IMR-90 (cell line): ENCODE measurements at regions not wholly inside any gene's neighbourhood (a gene's known extent, or its start where the extent isn't known, plus 50 kb on each side); places are given as distances from the start of the nearest gene placed in this dataset.

Experiments
- ATAC-seq: fragments of 200-7000 bp; cut with Tn5 transposase; 2 replicates; pipeline ENCODE4 v1.9.1; 2020; ENCODE audit warnings: low read depth, mild to moderate bottlenecking, moderate library complexity
- BruUV-seq: library from RNA; stranded (reverse); fragments of 400-500 nt; replicated peaks from 2 replicates; lab custom pipeline; 2021; lab: Mats Ljungman, UMichigan
- CTCF ChIA-PET: fragments of 300-600 bp; formaldehyde crosslinking; extraction: SDS; loops from one replicate; lab custom pipeline; 2021; ENCODE audit warnings: antibody characterized with exemption; lab: Yijun Ruan, JAX
- POLR2A ChIA-PET: fragments of 300-600 bp; sonication (Branson Sonifier 250); formaldehyde crosslinking; loops from one replicate; lab custom pipeline; 2022; ENCODE audit warnings: antibody characterized with exemption; ENCODE audit not compliant: unreplicated experiment; lab: Charles Lee
- DNase-seq: peaks from one replicate; pipeline ENCODE4 v3.0.0; 2013
- H2AFZ ChIP-seq: replicated peaks from 2 replicates; pipeline ENCODE3; 2013; ENCODE audit warnings: low read length, mild to moderate bottlenecking; ENCODE audit not compliant: poor library complexity
- H2AK5ac ChIP-seq: 2 replicates; pipeline ENCODE4 v1.6.1; 2013; ENCODE audit warnings: low read depth, low read length, inconsistent platforms
- H2AK9ac ChIP-seq: replicated peaks from 2 replicates; pipeline ENCODE3; 2013; ENCODE audit warnings: mild to moderate bottlenecking, low read depth, low read length, moderate library complexity; ENCODE audit not compliant: poor library complexity
- H2BK120ac ChIP-seq: 2 replicates; pipeline ENCODE4 v1.6.1; 2013; ENCODE audit warnings: low read depth, low read length, inconsistent platforms
- H2BK15ac ChIP-seq: 3 replicates; pipeline ENCODE4 v1.6.1; 2013; ENCODE audit warnings: low read depth, low read length, inconsistent platforms
- H2BK20ac ChIP-seq: 2 replicates; pipeline ENCODE4 v1.6.1; 2013; ENCODE audit warnings: low read depth, mild to moderate bottlenecking, inconsistent platforms, low read length, moderate library complexity
- H2BK5ac ChIP-seq: 2 replicates; pipeline ENCODE4 v1.6.1; 2013; ENCODE audit warnings: mild to moderate bottlenecking, low read depth, low read length, inconsistent platforms; ENCODE audit not compliant: poor library complexity, severe bottlenecking
- H3K14ac ChIP-seq: replicated peaks from 2 replicates; pipeline ENCODE4 v1.6.1; 2013; ENCODE audit warnings: low read depth, low read length, inconsistent platforms
- H3K18ac ChIP-seq: 2 replicates; pipeline ENCODE4 v1.6.1; 2013; ENCODE audit warnings: low read depth, low read length, control low read depth
- H3K23ac ChIP-seq: 2 replicates; pipeline ENCODE4 v1.6.1; 2013; ENCODE audit warnings: low read depth, low read length, inconsistent platforms
- H3K27ac ChIP-seq: 2 replicates; pipeline ENCODE4 v1.5.1; 2013; ENCODE audit warnings: mild to moderate bottlenecking, control low read depth, low read length; ENCODE audit not compliant: insufficient read depth
- H3K27me3 ChIP-seq: 2 replicates; pipeline ENCODE4 v1.6.1; 2013; ENCODE audit warnings: low read length; ENCODE audit not compliant: control insufficient read depth, insufficient read depth
- H3K36me3 ChIP-seq: 2 replicates; pipeline ENCODE4 v1.6.1; 2013; ENCODE audit warnings: low read length, mixed read lengths; ENCODE audit not compliant: control insufficient read depth, insufficient read depth
- H3K4ac ChIP-seq: 2 replicates; pipeline ENCODE4 v1.6.1; 2013; ENCODE audit warnings: low read depth, low read length, inconsistent platforms
- H3K4me1 ChIP-seq: 2 replicates; pipeline ENCODE4 v1.6.1; 2013; ENCODE audit warnings: low read length, mixed read lengths; ENCODE audit not compliant: control insufficient read depth, insufficient read depth
- H3K4me2 ChIP-seq: 2 replicates; pipeline ENCODE4 v1.6.1; 2013; ENCODE audit warnings: low read depth, mild to moderate bottlenecking, control low read depth, low read length, moderate library complexity
- H3K4me3 ChIP-seq: 2 replicates; pipeline ENCODE4 v1.5.1; 2013; ENCODE audit warnings: low read depth, mild to moderate bottlenecking, control low read depth, low read length, moderate library complexity; ENCODE audit not compliant: insufficient read depth
- H3K56ac ChIP-seq: 2 replicates; pipeline ENCODE4 v1.6.1; 2013; ENCODE audit warnings: low read length, inconsistent platforms; ENCODE audit not compliant: insufficient read depth; ENCODE audit errors: extremely low read depth
- H3K79me1 ChIP-seq, 2 experiments: 2 replicates each; pipeline ENCODE4 v1.6.1; 2013; ENCODE audit warnings: low read length in 2 of 2, inconsistent platforms in 1 of 2, low read depth in 1 of 2
- H3K9ac ChIP-seq: 2 replicates; pipeline ENCODE4 v1.6.1; 2013; ENCODE audit warnings: low read depth, low read length, control low read depth
- H3K9me1 ChIP-seq: 2 replicates; pipeline ENCODE4 v1.6.1; 2013; ENCODE audit warnings: low read length, inconsistent platforms; ENCODE audit not compliant: insufficient read depth
- H3K9me3 ChIP-seq: 2 replicates; pipeline ENCODE4 v1.6.1; 2013; ENCODE audit warnings: low read length; ENCODE audit not compliant: control insufficient read depth, insufficient read depth
- H4K20me1 ChIP-seq: 2 replicates; pipeline ENCODE4 v1.6.1; 2013; ENCODE audit warnings: low read length, inconsistent platforms; ENCODE audit not compliant: insufficient read depth
- H4K5ac ChIP-seq: 2 replicates; pipeline ENCODE4 v1.6.1; 2013; ENCODE audit warnings: mild to moderate bottlenecking, low read depth, low read length, control low read depth
- H4K8ac ChIP-seq, 2 experiments: 2 replicates each; pipeline ENCODE4 v1.6.1; 2013; ENCODE audit warnings: low read depth in 2 of 2, low read length in 2 of 2, control low read depth in 1 of 2, inconsistent platforms in 1 of 2
- H4K91ac ChIP-seq: 2 replicates; pipeline ENCODE4 v1.6.1; 2013; ENCODE audit warnings: low read depth, low read length, inconsistent platforms; ENCODE audit not compliant: insufficient read depth
- MAFK ChIP-seq: IDR thresholded peaks from 2 replicates; pipeline ENCODE4 v1.6.1; 2012; ENCODE audit warnings: low read depth, low read length, improper control_type of control experiment
- SMC3 ChIP-seq: fragments of 150-350 bp; IDR thresholded peaks from 2 replicates; pipeline ENCODE4 v1.6.1; 2016; ENCODE audit warnings: low read depth, mild to moderate bottlenecking, antibody characterized with exemption, low read length, moderate library complexity
- WGBS, 2 experiments: methylation state at CpG; one replicate each; pipeline versions ENCODE4 v1.1.5 to v1.1.7; 2013; ENCODE audit warnings: missing lambda C conversion rate in 2 of 2; ENCODE audit not compliant: insufficient read length in 1 of 2; ENCODE audit errors: extremely low coverage in 2 of 2; 5-methylcytosine and 5-hydroxymethylcytosine counted together
- dilution Hi-C: fragments of 300-500 bp; cut with HindIII; formaldehyde crosslinking; loops from one replicate; pipeline ENCODE4 v1.14.3; 2018; ENCODE audit warnings: low sequenced_read_pairs; ENCODE audit not compliant: unreplicated experiment
- in situ Hi-C: fragments of 300-500 bp; cut with MboI; formaldehyde crosslinking; loops from 3 replicates; pipeline ENCODE4 v1.14.3; 2019; ENCODE audit warnings: low sequenced_read_pairs, inconsistent platforms, mixed read lengths
- intact Hi-C: fragments of 100-400 bp; cut with micrococcal nuclease; formaldehyde crosslinking; loops from 2 replicates; pipeline ENCODE4 v1.10.0; 2022

DNA sequence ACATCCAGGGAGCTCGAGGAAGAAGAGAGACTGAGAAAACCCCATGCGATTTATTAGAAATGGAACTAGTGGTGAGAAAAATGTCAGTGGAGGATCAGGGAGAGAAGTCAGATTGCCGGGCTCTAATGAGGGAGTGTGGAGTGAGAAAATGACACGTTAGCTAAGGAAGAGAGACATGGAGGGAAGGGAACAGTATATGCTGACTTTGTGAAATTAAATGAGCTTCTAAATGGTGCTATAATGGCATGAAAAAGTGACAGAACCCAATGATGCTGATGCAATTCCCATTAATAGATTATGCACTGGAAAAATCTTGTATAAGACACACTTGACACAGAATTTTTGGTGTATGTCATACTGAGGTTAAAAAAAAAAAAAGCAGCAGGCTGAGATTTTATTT, 112.6 kb downstream of the HSPH1 start:
- ChIA-PET CTCF (interaction anchor here (1.1 kb wide), 1 partner anchor 8 kb away, joined by 3 read pairs; no protein-coding TSS in a partner anchor), POLR2A (no interaction called here)
- no peak for DNase-seq
- intact Hi-C loops: loop anchor here (5.0 kb wide), 1 partner anchor 113 kb away; the partner anchor contains the start of gene HSPH1
- H3K9me1 ChIP-seq: peaks cover 14% of the 10 kb centered on the region; the same call in 1 of the 2 replicates
- no peaks in the 10 kb centered on the region for H4K20me1 ChIP-seq
- no peak overlapping the region for H3K4me3 ChIP-seq
- H3K4ac ChIP-seq: peak overlapping the region; percentile 13; the same call in 1 of the 2 replicates
- dilution Hi-C loops: no loop called here
- no peak overlapping the region for H3K56ac ChIP-seq
- no peak overlapping the region for H3K14ac ChIP-seq
- no peak overlapping the region for H4K5ac ChIP-seq
- H3K27ac ChIP-seq: no peak overlapping the region
- H2BK15ac ChIP-seq: no peak overlapping the region
- in situ Hi-C loops: loop anchor here (10.0 to 25.0 kb wide), 3 partner anchors 412 to 912 kb away; partner anchors contain the start of gene HMGB1
- H3K9me3 ChIP-seq: no peaks in the 10 kb centered on the region
- H3K4me1 ChIP-seq: peaks cover 20% of the 10 kb centered on the region
- H2BK5ac ChIP-seq: no peak overlapping the region
- no peak overlapping the region for H2BK20ac ChIP-seq
- 94% methylated on average over 4 of the region's 4 CpGs; no CpG with 5 or more reads in 1 of the 2 experiments for WGBS, 2 experiments
- no peak overlapping the region for H3K18ac ChIP-seq
- H2AFZ ChIP-seq: no peak overlapping the region
- TF ChIP-seq SMC3 (no peak), MAFK (peak; percentile 46; the same call in 1 of the 2 replicates)
- no peaks in the 10 kb centered on the region for H3K27me3 ChIP-seq
- ATAC-seq: no peak
- no peak overlapping the region for H4K91ac ChIP-seq
- BruUV-seq: no TSS peak
- H3K4me2 ChIP-seq: no peak overlapping the region
- H3K9ac ChIP-seq: no peak overlapping the region
- no peak overlapping the region for H2BK120ac ChIP-seq
- no peak overlapping the region for H2AK9ac ChIP-seq
- H4K8ac ChIP-seq: no peak overlapping the region
- no peaks in the 10 kb centered on the region for H3K36me3 ChIP-seq
- no peaks in the 10 kb centered on the region; a peak in 1 of 4 replicates for H3K79me1 ChIP-seq
- H3K23ac ChIP-seq: no peak overlapping the region
- no peak overlapping the region for H2AK5ac ChIP-seq
